Aorta (tissue), 5 donors: ENCODE measurements at regions not wholly inside any gene's neighbourhood (a gene's known extent, or its start where the extent isn't known, plus 50 kb on each side); places are given as distances from the start of the nearest gene placed in this dataset.

Source experiments
- ATAC-seq: fragments of 200-7000 bp; cut with Tn5 transposase; one replicate; pipeline ENCODE4 v1.9.1; 2022; ENCODE audit warnings: moderate library complexity; ENCODE audit not compliant: low FRiP score
- DNase-seq, 2 donors: peaks; one replicate each; pipeline ENCODE4 v3.0.0-alpha.2; 2020
- H3K27ac ChIP-seq, 2 donors: one replicate each; pipeline ENCODE4 v1.5.1; 2013; ENCODE audit warnings: low read length in 2 of 2, mild to moderate bottlenecking in 2 of 2, moderate library complexity in 2 of 2, control low read depth in 1 of 2, inconsistent platforms in 1 of 2, low read depth in 1 of 2
- H3K27me3 ChIP-seq, 2 donors: one replicate each; pipeline ENCODE4 v1.6.1; 2013; ENCODE audit warnings: control low read depth in 1 of 2, low read length in 1 of 2, mild to moderate bottlenecking in 1 of 2, moderate library complexity in 1 of 2; ENCODE audit not compliant: insufficient read depth in 2 of 2, control insufficient read depth in 1 of 2
- H3K36me3 ChIP-seq, 2 donors: one replicate each; pipeline ENCODE4 v1.6.1; 2013; ENCODE audit warnings: control low read depth in 1 of 2, low read length in 1 of 2, mild to moderate bottlenecking in 1 of 2; ENCODE audit not compliant: insufficient read depth in 2 of 2, control insufficient read depth in 1 of 2
- H3K4me1 ChIP-seq, 2 donors: one replicate each; pipeline ENCODE4 v1.6.1; 2013; ENCODE audit warnings: low read length in 2 of 2, control low read depth in 1 of 2, mild to moderate bottlenecking in 1 of 2, moderate library complexity in 1 of 2; ENCODE audit not compliant: insufficient read depth in 2 of 2, control insufficient read depth in 1 of 2
- H3K4me3 ChIP-seq, 2 donors: one replicate each; pipeline ENCODE4 v1.5.1; 2013; ENCODE audit warnings: low read length in 2 of 2, control low read depth in 1 of 2, mild to moderate bottlenecking in 1 of 2
- H3K9me3 ChIP-seq: one replicate; pipeline ENCODE4 v1.6.1; 2013; ENCODE audit warnings: mild to moderate bottlenecking, low read length; ENCODE audit not compliant: control insufficient read depth
- WGBS, 2 donors: extraction: QIAGEN DNeasy Blood & Tissue Kit; methylation state at CpG; one replicate each; pipeline ENCODE4 v1.1.7; 2013; 5-methylcytosine and 5-hydroxymethylcytosine counted together
- intact Hi-C, 2 donors: fragments of 100-400 bp; cut with DNase I; formaldehyde crosslinking; loops; one replicate each; pipeline versions ENCODE4 v1.14.2 to v1.15.0; 2022
- donor health status: healthy with polysubstance abuse.
- donor health status: Bipolar disorder and iron deficiency.
- donor health status: DM: no; HTN: no; CAD: no.
- donor health status: DM: no; HTN: no; CAD: no.
- donor health status: DM: yes; HTN: yes; CAD: no.

DNA sequence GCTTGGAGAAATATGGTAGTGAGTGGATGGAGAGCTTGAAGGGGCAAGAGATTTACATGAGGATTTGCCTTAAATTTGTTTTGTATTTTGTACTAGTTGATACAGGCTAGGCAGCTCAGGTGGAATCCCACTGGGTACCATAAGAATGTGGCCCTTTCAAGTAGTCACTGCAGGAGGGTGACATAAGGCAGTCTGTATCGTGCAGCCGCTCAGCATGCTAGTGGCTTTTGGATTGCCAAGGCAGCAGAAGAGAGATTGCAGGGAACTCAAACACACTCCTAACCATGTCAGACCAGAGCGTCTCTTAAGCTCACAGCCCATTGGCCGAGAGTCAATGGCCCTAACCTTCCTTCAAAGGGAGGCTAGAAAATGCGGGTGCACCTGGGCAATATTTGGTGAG, 420.0 kb downstream of the ADGRL2 start:
- H3K36me3 ChIP-seq = no peaks in the 10 kb centered on the region
- no peaks in the 10 kb centered on the region for H3K27me3 ChIP-seq
- intact Hi-C loops = loop anchor here in 1 of 2 donors (10.0 kb wide), 1 partner anchor 416 kb away; the partner anchor contains the start of gene ADGRL2
- 96 to 97% methylated on average over 5 of the region's 5 CpGs for whole genome bisulfite sequencing, 2 donors
- no peak overlapping the region for H3K4me3 ChIP-seq
- DNase-seq (no peak), ATAC-seq (no peak)
- no peak overlapping the region for H3K27ac ChIP-seq
- H3K4me1 ChIP-seq = no peaks in the 10 kb centered on the region
- no peaks in the 10 kb centered on the region for H3K9me3 ChIP-seq

DNA sequence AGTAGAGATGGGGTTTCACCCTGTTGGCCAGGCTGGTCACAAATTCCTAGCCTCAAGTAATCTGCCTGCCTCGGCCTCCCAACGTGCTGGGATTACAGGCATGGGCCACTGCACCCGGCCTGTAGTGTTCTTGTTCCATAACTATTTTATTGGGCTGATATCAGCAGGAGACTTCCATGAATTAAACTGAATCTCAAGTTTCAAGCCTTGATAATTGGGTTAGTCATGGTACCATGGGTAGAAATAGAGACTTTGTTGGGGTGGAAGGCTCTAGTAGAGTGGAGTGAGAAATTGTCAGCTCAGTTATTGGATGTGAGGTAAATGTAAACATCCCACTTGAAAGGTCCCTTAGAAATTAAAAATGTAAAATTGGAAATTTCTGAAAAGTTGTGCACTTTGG, 419.1 kb downstream of the ADGRL2 start:
- no peak for ATAC-seq
- H3K27me3 ChIP-seq = no peaks in the 10 kb centered on the region
- no peaks in the 10 kb centered on the region for H3K9me3 ChIP-seq
- WGBS, 2 donors = 97 to 98% methylated on average over 3 of the region's 3 CpGs
- peak in 1 of 2 donors; percentile 21 for DNase-seq
- no peak overlapping the region for H3K27ac ChIP-seq
- H3K36me3 ChIP-seq = no peaks in the 10 kb centered on the region
- no peak overlapping the region for H3K4me3 ChIP-seq
- intact Hi-C loops = loop anchor here in 1 of 2 donors (10.0 kb wide), 1 partner anchor 415 kb away; the partner anchor contains the start of gene ADGRL2
- no peaks in the 10 kb centered on the region for H3K4me1 ChIP-seq

DNA sequence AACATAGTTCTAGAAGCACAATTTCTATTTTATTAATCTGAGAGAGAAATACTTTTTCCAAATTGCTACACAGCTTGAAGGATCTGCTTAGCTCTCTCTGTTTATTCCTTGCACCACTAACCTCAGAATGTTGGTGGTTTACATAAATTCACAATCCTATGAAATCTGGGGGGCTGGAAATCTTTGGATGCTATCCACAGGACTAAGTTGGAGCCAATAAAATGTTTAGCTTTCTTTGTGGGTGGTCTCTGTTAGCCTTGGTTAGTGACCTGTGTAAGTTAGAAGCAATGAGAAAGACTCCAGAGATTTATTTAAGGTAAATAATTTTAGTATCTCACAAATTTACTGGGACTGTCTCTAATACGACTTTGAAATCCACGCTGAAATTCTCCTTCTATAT, 418.1 kb downstream of the ADGRL2 start:
- DNase-seq = no peak
- Histone ChIP-seq H3K4me1 (peaks cover 0 to 3% of the 10 kb centered on the region in 2 donors), H3K36me3 (no peaks in the 10 kb centered on the region), H3K4me3 (no peak overlapping the region), H3K9me3 (no peaks in the 10 kb centered on the region), H3K27ac (no peak overlapping the region), H3K27me3 (no peaks in the 10 kb centered on the region)
- no peak for ATAC-seq
- 94 to 98% methylated on average over 2 of the region's 2 CpGs for WGBS, 2 donors
- intact Hi-C loops = no loop called here

DNA sequence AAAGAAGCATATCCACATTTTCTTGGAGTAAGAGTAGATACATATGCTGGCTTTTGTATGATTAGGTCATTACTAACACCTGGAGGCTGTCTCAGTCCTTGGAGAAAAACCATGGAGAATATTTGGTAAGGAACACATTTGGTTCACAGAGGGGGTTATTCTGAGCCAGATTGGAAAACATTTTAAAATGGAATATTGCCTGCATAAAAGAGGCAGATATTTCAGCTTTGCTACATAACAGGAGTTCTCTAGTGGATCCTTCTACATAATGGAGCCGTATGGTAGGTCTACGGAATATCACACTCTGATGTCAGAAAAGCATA, 415.1 kb downstream of the ADGRL2 start:
- no peak overlapping the region for H3K4me3 ChIP-seq
- no peaks in the 10 kb centered on the region for H3K36me3 ChIP-seq
- H3K9me3 ChIP-seq = no peaks in the 10 kb centered on the region
- no peak overlapping the region for H3K27ac ChIP-seq
- DNase-seq = no peak
- ATAC-seq = no peak
- 94 to 98% methylated on average over 2 of the region's 2 CpGs for WGBS, 2 donors
- peaks cover 0 to 7% of the 10 kb centered on the region in 2 donors for H3K4me1 ChIP-seq
- no peaks in the 10 kb centered on the region for H3K27me3 ChIP-seq
- intact Hi-C loops = no loop called here

DNA sequence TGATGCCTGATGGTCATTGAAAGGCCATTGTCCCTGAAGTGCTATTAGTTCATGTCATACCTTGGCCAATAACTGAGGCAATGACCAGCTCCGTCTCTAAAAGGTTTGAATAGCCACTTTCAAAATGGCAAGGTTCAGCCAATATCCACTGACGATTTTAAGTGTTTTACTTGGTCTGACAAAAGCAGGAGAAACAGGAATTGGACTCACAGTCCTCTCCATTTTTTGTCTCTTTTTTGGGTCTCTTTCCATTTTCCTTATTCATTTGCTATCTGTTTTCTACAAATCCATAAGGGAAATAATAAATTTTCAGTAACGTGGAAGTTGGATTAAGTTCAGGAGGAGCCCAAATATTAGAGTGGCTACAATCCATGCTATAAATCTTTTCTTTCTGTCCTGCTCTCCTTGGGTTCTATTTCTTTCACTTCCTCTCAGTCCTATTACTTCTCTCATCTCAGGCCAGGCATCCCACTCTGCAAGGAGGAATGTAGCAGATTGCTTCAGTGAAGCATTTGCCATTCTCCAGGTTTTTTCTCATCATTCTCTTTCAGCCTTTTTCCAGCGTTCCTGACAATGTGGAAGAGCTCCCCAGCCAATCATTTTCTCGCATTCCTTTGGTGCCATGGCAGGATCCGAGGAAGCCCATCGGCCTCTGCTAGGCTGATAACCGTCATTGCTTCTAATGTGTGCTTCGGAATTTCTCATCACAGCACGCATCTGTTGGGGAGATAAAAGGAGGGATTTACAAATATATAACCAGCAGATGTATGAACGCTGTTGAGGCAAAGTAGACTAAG, 414.5 kb downstream of the ADGRL2 start:
- no peaks in the 10 kb centered on the region for H3K36me3 ChIP-seq
- H3K27ac ChIP-seq = no peak overlapping the region
- H3K27me3 ChIP-seq = no peaks in the 10 kb centered on the region
- WGBS, 2 donors = 69 to 81% methylated on average over 11 of the region's 11 CpGs
- intact Hi-C loops = no loop called here
- no peak for ATAC-seq
- no peak for DNase-seq
- H3K4me3 ChIP-seq = no peak overlapping the region
- H3K4me1 ChIP-seq = peaks cover 0 to 7% of the 10 kb centered on the region in 2 donors
- H3K9me3 ChIP-seq = no peaks in the 10 kb centered on the region

DNA sequence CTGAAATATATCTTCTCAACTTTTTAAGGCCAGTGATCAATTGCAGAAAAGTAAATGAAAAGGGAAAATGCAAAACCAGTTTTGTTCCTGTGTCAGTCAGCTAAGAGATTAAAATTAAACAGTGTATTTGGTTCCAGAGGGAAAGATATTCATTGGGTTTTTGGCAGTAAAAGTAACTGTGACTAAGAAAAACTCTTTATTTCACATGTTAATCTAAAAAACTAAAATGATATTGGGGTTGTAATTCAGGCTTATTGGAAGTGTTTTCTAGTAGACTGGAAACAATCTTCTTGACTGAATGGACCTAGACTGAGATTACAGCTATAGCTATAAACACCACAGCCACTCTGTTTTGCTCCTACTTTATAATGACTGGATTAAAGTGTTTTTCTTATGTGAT, 413.9 kb downstream of the ADGRL2 start:
- intact Hi-C loops = no loop called here
- no peaks in the 10 kb centered on the region for H3K36me3 ChIP-seq
- peaks cover 0 to 7% of the 10 kb centered on the region in 2 donors for H3K4me1 ChIP-seq
- no peaks in the 10 kb centered on the region for H3K27me3 ChIP-seq
- H3K4me3 ChIP-seq = no peak overlapping the region
- DNase-seq (no peak), ATAC-seq (no peak)
- no peaks in the 10 kb centered on the region for H3K9me3 ChIP-seq
- no peak overlapping the region for H3K27ac ChIP-seq

DNA sequence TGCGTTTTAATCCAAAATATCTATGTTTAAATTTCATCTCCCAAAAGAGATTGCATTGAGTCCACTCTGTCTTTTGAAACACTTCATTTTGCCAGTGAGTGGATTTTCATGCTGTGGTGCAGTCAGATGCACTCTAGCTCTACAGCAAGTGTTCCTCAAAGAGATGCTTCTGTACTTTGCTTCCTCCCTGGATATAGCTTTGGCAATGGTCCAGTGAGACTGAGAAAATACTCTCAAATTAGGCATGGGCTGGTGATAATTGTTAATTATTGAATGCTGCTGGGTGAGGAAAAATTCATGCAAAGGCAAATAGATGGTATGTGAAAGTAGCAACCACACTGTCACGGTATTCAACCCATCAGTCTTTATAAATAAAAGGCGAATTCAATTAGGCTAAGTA, 396.9 kb downstream of the ADGRL2 start:
- 88 to 90% methylated on average over 3 of the region's 3 CpGs for WGBS, 2 donors
- Histone ChIP-seq H3K27me3 (no peaks in the 10 kb centered on the region), H3K36me3 (no peaks in the 10 kb centered on the region), H3K9me3 (no peaks in the 10 kb centered on the region), H3K4me1 (no peaks in the 10 kb centered on the region), H3K4me3 (no peak overlapping the region), H3K27ac (no peak overlapping the region)
- DNase-seq (no peak), ATAC-seq (no peak)
- intact Hi-C loops = no loop called here

DNA sequence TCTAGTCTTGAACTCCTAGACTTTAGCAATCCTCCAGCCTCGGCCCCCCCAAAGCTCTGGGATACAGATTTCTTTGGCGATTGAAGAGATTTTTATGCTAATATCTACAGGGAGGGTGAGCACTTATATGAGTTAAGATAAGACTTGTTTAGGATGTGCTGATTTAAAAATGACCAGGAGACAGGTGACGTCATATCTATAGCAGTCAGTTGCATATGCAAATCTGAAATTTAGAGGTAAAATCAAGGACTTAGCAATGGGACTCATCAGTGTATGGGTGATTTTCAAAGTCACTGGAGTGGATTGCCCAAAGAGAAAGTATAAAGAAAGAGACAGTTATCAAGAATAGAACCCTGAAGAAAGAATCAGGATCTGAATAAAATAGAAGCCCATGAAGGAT, 394.5 kb downstream of the ADGRL2 start:
- H3K27me3 ChIP-seq = no peaks in the 10 kb centered on the region
- H3K36me3 ChIP-seq = no peaks in the 10 kb centered on the region
- WGBS, 2 donors = 97 to 98% methylated on average over 3 of the region's 3 CpGs
- ATAC-seq (no peak), DNase-seq (no peak)
- H3K9me3 ChIP-seq = no peaks in the 10 kb centered on the region
- intact Hi-C loops = no loop called here
- H3K27ac ChIP-seq = no peak overlapping the region
- H3K4me1 ChIP-seq = no peaks in the 10 kb centered on the region
- no peak overlapping the region for H3K4me3 ChIP-seq

DNA sequence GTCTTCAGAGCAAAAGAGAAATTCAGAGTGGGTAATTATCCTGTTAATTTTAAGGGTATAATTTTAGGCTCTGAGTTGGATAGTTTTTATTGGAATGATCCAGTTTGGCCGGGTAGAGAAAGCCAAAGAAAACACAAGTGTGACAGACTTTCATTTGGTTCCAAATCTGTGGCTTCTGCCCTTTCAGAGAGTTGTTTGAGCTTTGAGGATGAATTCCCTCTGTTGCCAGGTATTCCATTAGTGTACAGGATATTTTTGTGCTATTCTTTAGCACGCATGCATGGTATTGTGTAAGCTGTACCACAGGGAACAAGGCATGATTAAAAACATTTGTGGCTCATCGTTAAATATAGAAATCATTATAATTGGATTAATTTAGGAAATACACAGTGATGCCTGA, 384.4 kb downstream of the ADGRL2 start:
- 3 to 7% methylated on average over 3 of the region's 3 CpGs for WGBS, 2 donors
- no peaks in the 10 kb centered on the region for H3K36me3 ChIP-seq
- ATAC-seq (no peak), DNase-seq (no peak)
- intact Hi-C loops = no loop called here
- no peaks in the 10 kb centered on the region for H3K27me3 ChIP-seq
- peaks cover 3 to 8% of the 10 kb centered on the region in 2 donors for H3K4me1 ChIP-seq
- H3K9me3 ChIP-seq = no peaks in the 10 kb centered on the region
- H3K27ac ChIP-seq = no peak overlapping the region
- H3K4me3 ChIP-seq = no peak overlapping the region
